Tibial artery (tissue), 4 donors: ENCODE measurements at regions not wholly inside any gene's neighbourhood (a gene's known extent, or its start where the extent isn't known, plus 50 kb on each side); places are given as distances from the start of the nearest gene placed in this dataset.

Experiments used
- DNase-seq, 2 donors: peaks; one replicate each; pipeline ENCODE4 v3.0.0-alpha.2; 2019
- H3K27ac ChIP-seq, 2 donors: fragments of 200-600 bp; sonication (generic) in 1 of 2; 1 replicate in 1 of 2; 2 replicates in 1 of 2; pipeline ENCODE4 v1.5.1; 2018 to 2019; ENCODE audit warnings: mild to moderate bottlenecking in 1 of 2
- H3K27me3 ChIP-seq, 2 donors: fragments of 200-600 bp; sonication (generic) in 1 of 2; one replicate each; pipeline versions ENCODE4 v1.5.1 to v1.6.0; 2016 to 2019
- H3K36me3 ChIP-seq, 3 donors: fragments of 200-600 bp; sonication (generic) in 2 of 3; one replicate each; pipeline ENCODE4 v1.5.1; 2016 to 2019; ENCODE audit warnings: mild to moderate bottlenecking in 2 of 3
- H3K4me1 ChIP-seq, 4 donors: fragments of 200-600 bp; sonication (generic) in 2 of 4; 1 replicate in 3 of 4; 2 replicates in 1 of 4; pipeline ENCODE4 v1.5.1; 2016 to 2019
- H3K4me3 ChIP-seq, 2 donors: fragments of 200-600 bp; sonication (generic) in 1 of 2; 1 replicate in 1 of 2; 2 replicates in 1 of 2; pipeline ENCODE4 v1.5.1; 2018 to 2019; ENCODE audit warnings: mild to moderate bottlenecking in 2 of 2
- H3K9me3 ChIP-seq, 3 donors: fragments of 200-600 bp; sonication (generic) in 1 of 3; one replicate each; pipeline ENCODE4 v1.5.1; 2016 to 2019
- intact Hi-C: fragments of 100-400 bp; cut with DNase I; formaldehyde crosslinking; loops from one replicate; pipeline ENCODE4 v1.15.0; 2023; ENCODE audit warnings: low total_unique reads
- TF ChIP-seq, protein P1 (sequence below), 2 experiments: fragments of 200-600 bp in 1 of 2; fragments of 450-650 bp in 1 of 2; IDR thresholded peaks; one replicate each; pipeline ENCODE4 v1.5.1; 2017 to 2019; ENCODE audit warnings: antibody characterized with exemption in 2 of 2, mild to moderate bottlenecking in 1 of 2, moderate library complexity in 1 of 2

DNA sequence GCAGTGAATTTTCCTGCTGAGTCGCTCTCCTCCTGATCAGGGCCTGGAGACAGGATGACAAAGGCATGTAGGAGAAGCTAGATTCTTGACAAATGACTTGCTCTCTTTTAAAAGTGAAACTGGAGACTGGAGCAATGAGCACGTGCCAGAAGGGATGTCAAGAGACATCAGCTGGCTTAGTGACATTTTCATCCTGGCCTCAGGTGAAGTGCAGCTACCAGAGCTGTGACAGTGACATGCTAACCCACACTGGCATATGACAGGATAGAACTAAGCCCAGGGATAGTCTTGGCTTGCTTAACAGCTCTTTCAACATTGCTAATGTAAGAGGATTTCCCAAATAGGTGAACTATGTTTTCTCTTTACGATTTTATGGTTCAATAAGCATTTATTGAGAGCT, 757.5 kb upstream of the DDX18 start:
- DNase-seq, result no peak
- TF ChIP-seq, protein P1, sequence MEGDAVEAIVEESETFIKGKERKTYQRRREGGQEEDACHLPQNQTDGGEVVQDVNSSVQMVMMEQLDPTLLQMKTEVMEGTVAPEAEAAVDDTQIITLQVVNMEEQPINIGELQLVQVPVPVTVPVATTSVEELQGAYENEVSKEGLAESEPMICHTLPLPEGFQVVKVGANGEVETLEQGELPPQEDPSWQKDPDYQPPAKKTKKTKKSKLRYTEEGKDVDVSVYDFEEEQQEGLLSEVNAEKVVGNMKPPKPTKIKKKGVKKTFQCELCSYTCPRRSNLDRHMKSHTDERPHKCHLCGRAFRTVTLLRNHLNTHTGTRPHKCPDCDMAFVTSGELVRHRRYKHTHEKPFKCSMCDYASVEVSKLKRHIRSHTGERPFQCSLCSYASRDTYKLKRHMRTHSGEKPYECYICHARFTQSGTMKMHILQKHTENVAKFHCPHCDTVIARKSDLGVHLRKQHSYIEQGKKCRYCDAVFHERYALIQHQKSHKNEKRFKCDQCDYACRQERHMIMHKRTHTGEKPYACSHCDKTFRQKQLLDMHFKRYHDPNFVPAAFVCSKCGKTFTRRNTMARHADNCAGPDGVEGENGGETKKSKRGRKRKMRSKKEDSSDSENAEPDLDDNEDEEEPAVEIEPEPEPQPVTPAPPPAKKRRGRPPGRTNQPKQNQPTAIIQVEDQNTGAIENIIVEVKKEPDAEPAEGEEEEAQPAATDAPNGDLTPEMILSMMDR (IDR thresholded peaks at IDR 0.05), result no peak
- Histone ChIP-seq H3K36me3 (no peaks in the 10 kb centered on the region), H3K4me3 (no peak overlapping the region), H3K27ac (no peak overlapping the region), H3K4me1 (no peaks in the 10 kb centered on the region), H3K27me3 (no peaks in the 10 kb centered on the region), H3K9me3 (no peaks in the 10 kb centered on the region)
- intact Hi-C loops, result no loop called here

DNA sequence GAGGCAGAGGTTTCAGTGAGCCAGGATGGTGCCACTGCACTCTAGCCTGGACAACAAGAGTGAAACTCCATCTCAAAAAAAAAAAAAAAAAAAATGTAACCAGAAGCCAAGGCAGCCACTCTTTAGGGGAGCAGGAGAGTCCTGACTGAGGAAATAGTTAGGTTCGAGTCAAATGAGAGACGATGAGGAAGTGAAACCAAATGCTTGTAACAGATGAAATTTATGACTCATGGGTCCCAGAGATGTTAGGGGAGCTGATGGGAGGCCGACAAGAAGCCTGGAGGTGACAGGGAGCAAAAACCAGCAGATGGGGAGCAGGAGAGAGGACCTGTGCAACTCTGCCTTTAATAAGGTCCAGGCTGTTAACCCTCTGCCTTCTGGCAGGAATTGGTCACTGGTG, 756.1 kb upstream of the DDX18 start:
- no peak overlapping the region for H3K27ac ChIP-seq
- H3K27me3 ChIP-seq, result no peaks in the 10 kb centered on the region
- H3K4me1 ChIP-seq, result no peaks in the 10 kb centered on the region
- no peak overlapping the region for H3K4me3 ChIP-seq
- H3K36me3 ChIP-seq, result no peaks in the 10 kb centered on the region
- no peak for DNase-seq
- intact Hi-C loops, result no loop called here
- TF ChIP-seq, protein P1 (IDR thresholded peaks at IDR 0.05), result no peak
- H3K9me3 ChIP-seq, result no peaks in the 10 kb centered on the region

DNA sequence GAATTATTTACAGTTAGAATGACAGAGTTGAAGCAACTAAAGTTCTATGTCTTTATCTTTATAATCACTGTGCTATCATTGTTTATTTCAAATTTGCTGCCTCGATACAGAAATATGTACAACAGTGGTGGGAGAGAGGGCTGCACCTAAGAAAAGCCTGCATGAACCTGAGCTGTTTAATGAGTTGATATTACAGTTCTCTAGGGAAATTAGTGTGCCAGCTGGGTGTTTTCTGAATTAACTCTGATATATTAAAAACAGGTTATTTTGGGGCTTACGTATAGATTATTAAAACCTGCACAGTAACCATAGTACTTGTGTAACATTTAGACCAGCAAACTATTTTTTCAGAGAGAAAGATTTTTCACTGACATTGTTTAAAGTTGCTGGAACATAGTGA, 750.5 kb upstream of the DDX18 start:
- no peak overlapping the region for H3K27ac ChIP-seq
- H3K4me3 ChIP-seq, result no peak overlapping the region
- no peaks in the 10 kb centered on the region for H3K4me1 ChIP-seq
- H3K36me3 ChIP-seq, result no peaks in the 10 kb centered on the region
- H3K9me3 ChIP-seq, result no peaks in the 10 kb centered on the region
- no peaks in the 10 kb centered on the region for H3K27me3 ChIP-seq
- intact Hi-C loops, result no loop called here
- TF ChIP-seq, protein P1 (IDR thresholded peaks at IDR 0.05), result no peak
- no peak for DNase-seq

DNA sequence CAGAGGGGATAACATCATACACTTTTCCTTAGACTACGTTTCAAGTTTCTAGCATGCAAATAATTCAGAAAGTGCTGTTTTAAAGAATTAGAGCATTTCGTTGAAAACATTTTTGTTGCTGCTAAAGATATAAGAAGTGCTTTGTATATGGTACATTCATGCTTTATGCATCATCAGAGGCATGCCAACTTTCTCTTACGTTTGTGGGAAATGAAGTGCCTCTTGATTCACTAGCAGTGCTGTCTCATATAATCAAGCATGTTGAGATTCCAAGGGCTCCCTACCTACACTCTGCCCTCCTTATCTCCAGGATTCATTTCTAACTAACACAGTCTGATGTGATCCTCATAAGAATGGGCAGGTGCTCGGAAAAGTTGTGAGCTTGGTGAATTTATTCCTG, 748.6 kb upstream of the DDX18 start:
- Histone ChIP-seq H3K4me3 (no peak overlapping the region), H3K27me3 (no peaks in the 10 kb centered on the region), H3K9me3 (no peaks in the 10 kb centered on the region), H3K27ac (no peak overlapping the region), H3K36me3 (no peaks in the 10 kb centered on the region), H3K4me1 (no peaks in the 10 kb centered on the region)
- intact Hi-C loops, result no loop called here
- no peak for DNase-seq
- TF ChIP-seq, protein P1 (IDR thresholded peaks at IDR 0.05), result no peak

DNA sequence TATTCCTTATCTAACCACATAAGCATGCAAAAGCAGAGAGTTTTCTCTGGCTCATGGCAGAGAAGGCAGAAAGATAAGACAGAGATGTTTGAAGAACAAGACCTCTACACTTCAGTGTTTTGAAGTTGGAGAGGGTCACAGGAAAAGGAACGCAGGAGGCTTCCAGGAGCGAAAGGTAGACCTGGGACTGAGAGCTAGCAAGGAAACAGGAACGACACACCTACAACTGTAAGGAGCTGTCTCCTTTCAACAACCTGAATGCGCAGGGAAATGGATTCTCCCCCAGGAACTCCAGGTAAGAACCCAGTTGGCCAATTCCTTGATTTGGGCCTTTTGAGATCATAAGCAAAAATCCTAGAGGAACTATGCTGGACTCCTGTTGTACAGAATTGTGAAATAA, 746.6 kb upstream of the DDX18 start:
- intact Hi-C loops, result no loop called here
- H3K4me1 ChIP-seq, result no peaks in the 10 kb centered on the region
- no peaks in the 10 kb centered on the region for H3K27me3 ChIP-seq
- H3K27ac ChIP-seq, result no peak overlapping the region
- H3K36me3 ChIP-seq, result no peaks in the 10 kb centered on the region
- TF ChIP-seq, protein P1 (IDR thresholded peaks at IDR 0.05), result no peak
- peaks cover 0 to 9% (median 8%) of the 10 kb centered on the region in 3 donors for H3K9me3 ChIP-seq
- H3K4me3 ChIP-seq, result no peak overlapping the region
- no peak for DNase-seq

DNA sequence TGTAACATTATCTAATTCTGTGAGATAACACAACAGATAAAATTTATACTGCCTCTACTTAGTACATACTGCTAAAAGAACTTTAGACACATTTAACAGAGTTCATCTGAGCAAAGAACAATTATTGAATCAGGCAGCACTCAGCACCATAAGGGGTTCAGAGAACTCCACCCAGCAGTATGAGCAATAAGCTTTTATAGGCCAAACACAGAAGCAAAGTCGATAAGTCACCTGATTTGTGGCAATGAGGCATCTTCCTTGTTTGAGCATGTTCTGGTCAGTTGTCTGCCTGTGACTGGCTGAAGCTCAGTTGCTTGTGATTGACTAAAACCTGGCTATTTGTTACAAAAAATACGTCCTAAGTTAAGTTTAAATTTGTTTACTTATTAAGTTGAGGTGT, 746.1 kb upstream of the DDX18 start:
- no peak for DNase-seq
- no peak overlapping the region for H3K27ac ChIP-seq
- H3K36me3 ChIP-seq, result no peaks in the 10 kb centered on the region
- H3K4me3 ChIP-seq, result no peak overlapping the region
- intact Hi-C loops, result no loop called here
- H3K4me1 ChIP-seq, result no peaks in the 10 kb centered on the region
- H3K27me3 ChIP-seq, result no peaks in the 10 kb centered on the region
- TF ChIP-seq, protein P1 (IDR thresholded peaks at IDR 0.05), result no peak
- H3K9me3 ChIP-seq, result peaks cover 0 to 9% (median 8%) of the 10 kb centered on the region in 3 donors
